NB4 (cell line): ENCODE measurements at regions not wholly inside any gene's neighbourhood (a gene's known extent, or its start where the extent isn't known, plus 50 kb on each side); places are given as distances from the start of the nearest gene placed in this dataset.

Source experiments
- CTCF ChIP-seq: IDR thresholded peaks from one replicate; pipeline ENCODE4 v1.5.1; 2012; ENCODE audit warnings: low read depth, low read length
- MAX ChIP-seq: IDR thresholded peaks from 2 replicates; pipeline ENCODE4 v1.6.1; 2011; ENCODE audit warnings: low read depth, low read length
- MYC ChIP-seq: IDR thresholded peaks from 2 replicates; pipeline ENCODE4 v1.6.1; 2011; ENCODE audit warnings: low read depth, low read length
- POLR2A ChIP-seq: IDR thresholded peaks from 2 replicates; pipeline ENCODE4 v1.6.1; 2011; ENCODE audit warnings: mild to moderate bottlenecking; ENCODE audit not compliant: insufficient read length; ENCODE audit errors: extremely low read depth

GRCh38 chr1:182279724-182280503 lies 111.7 kb downstream of the GLUL start:
- TF ChIP-seq CTCF (no peak), POLR2A (no peak), MAX (no peak), MYC (no peak)
